GM23338 (cell line): ENCODE measurements at regions not wholly inside any gene's neighbourhood (a gene's known extent, or its start where the extent isn't known, plus 50 kb on each side); places are given as distances from the start of the nearest gene placed in this dataset.

Source experiments
- ATAC-seq: fragments of 200-7000 bp; cut with Tn5 transposase; 3 replicates; pipeline ENCODE4 v1.9.1; 2020
- DNase-seq: peaks from one replicate; pipeline ENCODE4 v3.0.0-alpha.2; 2015; ENCODE audit warnings: low spot score
- H2AFZ ChIP-seq: fragments of 200-600 bp; sonication (generic); 2 replicates; pipeline ENCODE4 v1.8.0; 2016; ENCODE audit warnings: antibody characterized with exemption, mild to moderate bottlenecking, moderate library complexity
- H3F3A ChIP-seq: fragments of 200-600 bp; sonication (generic); replicated peaks from 2 replicates; pipeline ENCODE4 v1.8.0; 2017; ENCODE audit warnings: antibody characterized with exemption, mixed run types, low read depth
- H3K27ac ChIP-seq: fragments of 200-600 bp; sonication (generic); 2 replicates; pipeline ENCODE4 v1.6.1; 2016; ENCODE audit warnings: low read depth
- H3K27me3 ChIP-seq: fragments of 200-600 bp; sonication (generic); 2 replicates; pipeline ENCODE4 v1.8.0; 2016; ENCODE audit warnings: mild to moderate bottlenecking, mixed run types, moderate library complexity; ENCODE audit not compliant: insufficient read depth
- H3K36me3 ChIP-seq: fragments of 200-600 bp; sonication (generic); 2 replicates; pipeline ENCODE4 v1.8.0; 2016; ENCODE audit warnings: mild to moderate bottlenecking; ENCODE audit not compliant: insufficient read depth
- H3K4me1 ChIP-seq: fragments of 200-600 bp; sonication (generic); 2 replicates; pipeline ENCODE4 v1.8.0; 2016; ENCODE audit warnings: mild to moderate bottlenecking, moderate library complexity; ENCODE audit not compliant: insufficient read depth
- H3K4me2 ChIP-seq: fragments of 200-600 bp; sonication (generic); 2 replicates; pipeline ENCODE4 v1.7.1; 2017; ENCODE audit warnings: mixed run types
- H3K4me3 ChIP-seq: fragments of 200-600 bp; sonication (generic); 2 replicates; pipeline ENCODE4 v1.6.1; 2016; ENCODE audit warnings: mixed run types
- H3K79me2 ChIP-seq: fragments of 200-600 bp; sonication (generic); replicated peaks from 2 replicates; pipeline ENCODE4 v1.8.0; 2017; ENCODE audit warnings: mild to moderate bottlenecking; ENCODE audit not compliant: insufficient read depth
- H3K9me2 ChIP-seq: fragments of 200-600 bp; sonication (generic); 2 replicates; pipeline ENCODE4 v1.8.0; 2017; ENCODE audit not compliant: insufficient read depth
- H4K20me1 ChIP-seq: fragments of 200-600 bp; sonication (generic); replicated peaks from 2 replicates; pipeline ENCODE4 v1.8.0; 2017; ENCODE audit warnings: mild to moderate bottlenecking; ENCODE audit not compliant: insufficient read depth
- H3K27ac Mint-ChIP-seq: 2 replicates; pipeline ENCODE4 v1.8.0; 2020; ENCODE audit warnings: inconsistent platforms, mild to moderate bottlenecking, moderate library complexity, mixed read lengths
- H3K27me3 Mint-ChIP-seq: 3 replicates; pipeline ENCODE4 v1.8.0; 2022; ENCODE audit warnings: low read depth, mild to moderate bottlenecking, moderate library complexity, mixed read lengths, inconsistent platforms; ENCODE audit not compliant: insufficient read depth, poor library complexity
- H3K36me3 Mint-ChIP-seq: 3 replicates; pipeline ENCODE4 v1.8.0; 2021; ENCODE audit warnings: low read depth, mild to moderate bottlenecking, inconsistent platforms, moderate library complexity, mixed read lengths
- H3K4me1 Mint-ChIP-seq: 3 replicates; pipeline ENCODE4 v1.8.0; 2020; ENCODE audit warnings: mild to moderate bottlenecking, inconsistent platforms, mixed read lengths
- H3K4me3 Mint-ChIP-seq: 3 replicates; pipeline ENCODE4 v1.8.0; 2021; ENCODE audit warnings: moderate library complexity, mild to moderate bottlenecking, inconsistent platforms, mixed read lengths
- H3K9me3 Mint-ChIP-seq: 3 replicates; pipeline ENCODE4 v1.8.0; 2020; ENCODE audit warnings: moderate library complexity, mild to moderate bottlenecking, inconsistent platforms, mixed read lengths
- CREB1 ChIP-seq: fragments of 250-450 bp; sonication (Bioruptor Pico); IDR thresholded peaks from 2 replicates; pipeline ENCODE4 v1.5.0; 2020; ENCODE audit warnings: low read depth, mild to moderate bottlenecking, moderate library complexity
- CTCF ChIP-seq, 2 experiments: fragments of 200-600 bp in 1 of 2; sonication (generic) in 1 of 2; conservative IDR thresholded peaks; 2 replicates each; pipeline versions ENCODE4 v1.5.1 to v1.6.1; 2016 to 2017; ENCODE audit warnings: antibody characterized with exemption in 2 of 2, low read depth in 2 of 2, mild to moderate bottlenecking in 2 of 2, moderate library complexity in 1 of 2
- ETS1 ChIP-seq: IDR thresholded peaks from 2 replicates; pipeline ENCODE4 v1.6.1; 2016; ENCODE audit warnings: antibody characterized with exemption
- EZH2 ChIP-seq: fragments of 200-600 bp; sonication (generic); IDR thresholded peaks from one replicate; pipeline ENCODE4 v1.8.0; 2017; ENCODE audit warnings: antibody characterized with exemption, mild to moderate bottlenecking, low read depth; ENCODE audit not compliant: unreplicated experiment
- EZH2phosphoT487 ChIP-seq: fragments of 200-600 bp; sonication (generic); IDR thresholded peaks from one replicate; pipeline ENCODE4 v1.8.1; 2018; ENCODE audit warnings: antibody characterized with exemption; ENCODE audit not compliant: unreplicated experiment
- JUNB ChIP-seq: IDR thresholded peaks from one replicate; pipeline ENCODE4 v1.6.1; 2016; ENCODE audit warnings: antibody characterized with exemption; ENCODE audit not compliant: unreplicated experiment
- NANOG ChIP-seq: IDR thresholded peaks from 2 replicates; pipeline ENCODE4 v1.6.1; 2016; ENCODE audit warnings: antibody characterized with exemption, borderline replicate concordance
- POLR2AphosphoS5 ChIP-seq: IDR thresholded peaks from 2 replicates; pipeline ENCODE4 v1.6.1; 2016; ENCODE audit warnings: antibody characterized with exemption, low read depth
- REST ChIP-seq: IDR thresholded peaks from one replicate; pipeline ENCODE4 v1.6.1; 2018; ENCODE audit warnings: antibody characterized with exemption; ENCODE audit not compliant: unreplicated experiment
- STAT1 ChIP-seq: IDR thresholded peaks from one replicate; pipeline ENCODE4 v1.6.1; 2016; ENCODE audit warnings: antibody characterized with exemption; ENCODE audit not compliant: unreplicated experiment
- ZNF114 ChIP-seq: fragments of 250-450 bp; sonication (Bioruptor Pico); IDR thresholded peaks from 2 replicates; pipeline ENCODE4 v1.5.0; 2020; ENCODE audit warnings: mild to moderate bottlenecking, moderate library complexity
- ZNF331 ChIP-seq: fragments of 250-450 bp; sonication (Bioruptor Pico); IDR thresholded peaks from 2 replicates; pipeline ENCODE4 v1.5.0; 2020; ENCODE audit warnings: low read depth, mild to moderate bottlenecking, moderate library complexity
- ZNF462 ChIP-seq: fragments of 250-450 bp; sonication (Bioruptor Pico); IDR thresholded peaks from 2 replicates; pipeline ENCODE4 v1.5.0; 2020; ENCODE audit warnings: mild to moderate bottlenecking, moderate library complexity

DNA sequence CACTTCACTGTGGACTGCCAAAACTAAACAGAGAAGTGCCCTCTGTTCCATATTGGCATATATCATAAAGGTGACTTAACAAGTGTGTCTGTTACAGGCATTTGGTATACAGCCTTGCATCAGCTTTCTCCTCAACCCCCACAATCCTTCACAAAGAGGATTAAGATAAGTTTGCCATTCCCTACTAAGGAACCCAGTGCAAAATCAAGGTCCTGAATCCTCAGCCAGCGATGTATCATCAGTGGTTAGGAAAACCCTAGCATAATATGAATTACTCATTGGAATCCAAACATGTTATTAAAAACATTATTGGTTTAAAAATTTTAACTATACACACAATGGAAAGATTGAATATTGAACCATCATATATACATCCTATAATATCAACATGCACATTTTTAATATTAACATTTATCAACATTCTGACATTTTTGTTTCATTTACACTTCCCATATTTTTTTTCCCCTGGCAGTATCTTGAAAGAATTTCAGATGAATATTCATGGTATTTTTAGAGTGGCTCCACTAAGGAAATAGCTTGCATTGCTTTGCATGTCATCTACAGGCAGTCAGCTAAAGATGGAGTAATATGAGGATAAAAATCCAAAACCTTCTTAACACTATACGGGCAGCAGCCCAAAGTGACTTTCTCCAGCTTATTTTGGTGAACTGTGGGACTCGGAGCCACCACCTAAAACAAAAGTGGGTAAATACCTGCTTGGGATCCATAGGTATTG lies 215.6 kb upstream of the CHRM2 start:
- H3K4me2 ChIP-seq: no peak overlapping the region
- Mint-ChIP-seq H3K27ac (no peak overlapping the region), H3K4me3 (no peak overlapping the region), H3K4me1 (peaks cover 5% of the 10 kb centered on the region; the same call in 2 of the 3 replicates), H3K9me3 (no peaks in the 10 kb centered on the region), H3K36me3 (no peaks in the 10 kb centered on the region), H3K27me3 (no peaks in the 10 kb centered on the region)
- H3K36me3 ChIP-seq: no peaks in the 10 kb centered on the region
- H3K79me2 ChIP-seq: no peaks in the 10 kb centered on the region
- no peaks in the 10 kb centered on the region for H3F3A ChIP-seq
- no peaks in the 10 kb centered on the region; the same call in 1 of the 2 replicates for H3K9me2 ChIP-seq
- no peak overlapping the region for H3K27ac ChIP-seq
- no peak for ATAC-seq
- no peaks in the 10 kb centered on the region for H3K27me3 ChIP-seq
- no peaks in the 10 kb centered on the region for H4K20me1 ChIP-seq
- no peak overlapping the region for H3K4me3 ChIP-seq
- H2AFZ ChIP-seq: no peak overlapping the region
- H3K4me1 ChIP-seq: peaks cover 6% of the 10 kb centered on the region; the same call in 1 of the 2 replicates
- no peak for DNase-seq
- TF ChIP-seq CREB1 (CRISPR knock-in tag) (no peak), ETS1 (no peak), ZNF462 (CRISPR knock-in tag) (no peak), CTCF (conservative IDR thresholded peaks at IDR 0.05; ENCODE audit: low read depth in 2 of 2) (no peak), STAT1 (no peak), EZH2phosphoT487 (no peak), EZH2 (no peak), POLR2AphosphoS5 (no peak), REST (no peak), ZNF114 (CRISPR knock-in tag) (no peak), NANOG (no peak), JUNB (no peak), ZNF331 (CRISPR knock-in tag) (no peak)
